ENCODE measurements at regions not wholly inside any gene's neighbourhood (a gene's known extent, or its start where the extent isn't known, plus 50 kb on each side); places are given as distances from the start of the nearest gene placed in this dataset.

DNA sequence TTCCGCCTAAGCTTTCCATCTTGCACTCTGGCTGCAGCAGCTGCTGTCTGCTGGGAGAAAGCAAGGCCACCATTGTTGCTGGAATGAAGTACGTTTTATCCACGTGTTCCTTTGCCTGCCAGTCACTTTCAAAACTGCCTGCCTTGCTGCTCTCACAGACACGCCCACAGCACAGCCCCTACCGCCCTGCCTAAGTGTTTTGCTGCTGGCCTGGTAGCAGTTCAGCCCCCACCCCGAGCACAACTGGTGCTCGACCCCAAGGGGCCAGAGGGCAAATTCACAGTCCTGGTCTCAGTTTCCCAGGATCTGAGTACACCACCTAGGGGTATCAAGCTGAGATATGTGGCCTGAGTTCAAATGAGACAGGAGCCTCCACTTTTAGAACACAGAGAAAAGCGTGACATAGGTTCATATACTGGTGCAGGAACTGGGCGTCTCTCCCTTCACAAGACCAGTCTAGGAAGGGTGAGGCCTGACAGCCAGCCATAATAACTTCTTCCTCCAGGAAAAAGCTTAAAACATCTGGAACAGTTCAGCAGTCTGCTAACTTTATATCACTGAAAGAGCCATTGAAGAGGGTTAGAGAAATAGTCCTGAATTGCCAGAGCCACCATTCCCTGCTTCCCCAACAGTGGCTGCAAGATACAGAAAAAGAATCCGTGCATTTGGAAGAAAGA lies 1012.3 kb downstream of the ZPLD1 start:
- no peak for DNase-seq (ENCODE audit: low read depth)
- H3K4me3 ChIP-seq (ENCODE audit: low read depth, low read length): no peak overlapping the region
- TF ChIP-seq, protein P1, sequence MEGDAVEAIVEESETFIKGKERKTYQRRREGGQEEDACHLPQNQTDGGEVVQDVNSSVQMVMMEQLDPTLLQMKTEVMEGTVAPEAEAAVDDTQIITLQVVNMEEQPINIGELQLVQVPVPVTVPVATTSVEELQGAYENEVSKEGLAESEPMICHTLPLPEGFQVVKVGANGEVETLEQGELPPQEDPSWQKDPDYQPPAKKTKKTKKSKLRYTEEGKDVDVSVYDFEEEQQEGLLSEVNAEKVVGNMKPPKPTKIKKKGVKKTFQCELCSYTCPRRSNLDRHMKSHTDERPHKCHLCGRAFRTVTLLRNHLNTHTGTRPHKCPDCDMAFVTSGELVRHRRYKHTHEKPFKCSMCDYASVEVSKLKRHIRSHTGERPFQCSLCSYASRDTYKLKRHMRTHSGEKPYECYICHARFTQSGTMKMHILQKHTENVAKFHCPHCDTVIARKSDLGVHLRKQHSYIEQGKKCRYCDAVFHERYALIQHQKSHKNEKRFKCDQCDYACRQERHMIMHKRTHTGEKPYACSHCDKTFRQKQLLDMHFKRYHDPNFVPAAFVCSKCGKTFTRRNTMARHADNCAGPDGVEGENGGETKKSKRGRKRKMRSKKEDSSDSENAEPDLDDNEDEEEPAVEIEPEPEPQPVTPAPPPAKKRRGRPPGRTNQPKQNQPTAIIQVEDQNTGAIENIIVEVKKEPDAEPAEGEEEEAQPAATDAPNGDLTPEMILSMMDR (IDR thresholded peaks at IDR 0.05; ENCODE audit: insufficient read depth, low read length): no peak

DNA sequence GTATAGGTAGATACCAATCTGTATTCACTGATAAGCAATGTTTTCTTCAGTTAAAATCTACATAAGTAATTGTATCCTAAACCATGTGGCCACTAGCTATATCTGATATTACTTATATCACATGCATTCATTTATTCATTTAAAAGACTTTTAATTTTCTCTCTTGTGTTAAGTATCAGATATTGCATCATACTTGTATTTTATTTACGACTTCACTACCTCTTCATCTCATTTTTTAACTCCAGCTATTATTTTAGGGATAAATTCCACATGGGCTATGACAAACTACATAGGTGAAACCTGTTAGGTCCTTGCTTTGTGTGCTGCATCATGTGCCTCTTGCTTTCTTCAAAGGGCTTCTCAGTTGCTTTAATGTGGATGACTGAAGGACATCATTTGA lies 1018.3 kb downstream of the ZPLD1 start:
- DNase-seq (ENCODE audit: low read depth): no peak
- TF ChIP-seq, protein P1 (IDR thresholded peaks at IDR 0.05; ENCODE audit: insufficient read depth, low read length): no peak
- no peak overlapping the region for H3K4me3 ChIP-seq (ENCODE audit: low read depth, low read length)

DNA sequence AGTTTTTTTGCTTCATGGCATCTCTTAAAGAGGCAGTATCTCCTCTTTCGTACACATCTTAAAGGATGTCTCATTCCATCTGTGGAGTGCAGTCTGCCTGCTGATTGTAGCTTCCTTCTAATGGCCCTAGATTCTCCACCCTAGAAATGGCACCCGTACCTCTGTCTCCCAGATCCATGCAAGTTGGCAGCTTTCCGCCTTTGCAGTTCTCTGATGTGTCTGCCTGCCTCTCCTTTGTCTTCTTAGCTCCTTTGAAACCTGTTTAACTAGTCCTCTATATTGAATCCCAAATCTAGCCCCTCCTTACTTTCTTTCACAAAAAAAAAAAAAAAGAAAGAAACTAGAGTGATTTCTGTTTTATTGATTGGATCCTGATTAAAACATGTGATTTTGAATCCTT lies 1025.0 kb downstream of the ZPLD1 start:
- TF ChIP-seq, protein P1 (IDR thresholded peaks at IDR 0.05; ENCODE audit: insufficient read depth, low read length): no peak
- H3K4me3 ChIP-seq (ENCODE audit: low read depth, low read length): no peak overlapping the region
- DNase-seq (ENCODE audit: low read depth): no peak

DNA sequence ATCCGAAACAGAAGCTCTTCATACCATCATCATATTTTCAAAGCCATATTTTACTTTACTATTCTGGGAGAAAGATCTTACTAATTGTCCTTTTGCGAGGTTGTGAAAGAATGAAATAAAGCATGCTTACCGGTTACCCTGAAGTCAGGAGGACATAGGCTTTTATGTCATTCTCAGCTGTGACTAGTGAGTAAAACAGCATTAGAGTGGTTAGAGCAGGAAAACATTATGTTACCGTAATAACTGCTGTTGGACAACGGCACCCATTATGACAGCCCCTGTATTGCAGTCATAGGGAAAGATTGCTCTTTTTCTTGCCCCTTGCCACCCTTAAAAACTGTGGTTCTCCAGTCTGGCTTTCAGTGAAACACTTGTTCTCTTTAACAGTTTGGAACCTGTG lies 1035.7 kb downstream of the ZPLD1 start:
- TF ChIP-seq, protein P1 (IDR thresholded peaks at IDR 0.05; ENCODE audit: insufficient read depth, low read length): no peak
- no peak overlapping the region for H3K4me3 ChIP-seq (ENCODE audit: low read depth, low read length)
- no peak for DNase-seq (ENCODE audit: low read depth)

DNA sequence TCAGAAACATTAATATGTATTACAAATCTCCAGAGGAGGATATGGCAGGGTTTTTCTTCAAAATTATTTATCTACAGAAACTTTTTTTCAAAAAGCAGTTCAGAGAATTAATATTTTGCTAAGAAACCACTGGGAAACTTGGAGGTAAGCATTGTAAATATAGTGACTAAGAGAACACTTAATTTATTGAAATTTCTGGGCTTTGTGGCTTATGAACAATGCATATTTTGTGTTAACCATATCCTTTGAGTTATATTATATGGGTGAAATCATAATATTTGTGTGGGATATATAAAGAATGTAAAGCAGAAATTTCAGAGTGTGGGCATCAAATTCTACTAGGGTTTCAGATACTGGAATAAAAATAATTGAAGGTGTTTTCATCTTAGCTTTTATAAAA lies 1059.2 kb downstream of the ZPLD1 start:
- TF ChIP-seq, protein P1 (IDR thresholded peaks at IDR 0.05; ENCODE audit: insufficient read depth, low read length): no peak

DNA sequence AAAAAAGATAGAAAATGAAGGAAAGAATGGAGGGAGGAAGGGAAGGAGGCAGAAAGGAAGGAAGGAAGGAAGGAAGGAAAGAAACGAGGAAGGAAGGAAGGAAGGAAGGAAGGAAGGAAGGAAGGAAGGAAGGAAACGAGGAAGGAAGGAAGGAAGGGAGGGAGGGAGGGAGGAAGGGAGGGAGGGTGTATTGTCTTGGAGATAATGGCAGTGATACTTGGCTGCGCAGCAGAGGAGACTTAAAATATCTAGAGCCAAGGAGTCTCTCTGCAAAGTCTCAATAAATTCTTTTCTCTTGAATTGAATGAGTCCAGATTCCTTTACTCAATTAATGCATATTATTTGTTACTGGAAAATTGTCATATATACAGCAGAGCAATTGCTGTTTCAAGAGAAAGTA lies 1059.7 kb downstream of the ZPLD1 start:
- H3K4me3 ChIP-seq (ENCODE audit: low read depth, low read length): no peak overlapping the region

More for the DNA sequence above, 1059.2 kb downstream of the ZPLD1 start:
- no peak for DNase-seq (ENCODE audit: low read depth)
- H3K4me3 ChIP-seq (ENCODE audit: low read depth, low read length): no peak overlapping the region

More for the DNA sequence above, 1059.7 kb downstream of the ZPLD1 start:
- no peak for DNase-seq (ENCODE audit: low read depth)
- TF ChIP-seq, protein P1 (IDR thresholded peaks at IDR 0.05; ENCODE audit: insufficient read depth, low read length): no peak

All from fibroblast of the aortic adventitia (primary cell).